Erythroblast (primary cell): ENCODE measurements at regions not wholly inside any gene's neighbourhood (a gene's known extent, or its start where the extent isn't known, plus 50 kb on each side); places are given as distances from the start of the nearest gene placed in this dataset.

Experiments used
- GATA1 ChIP-seq: IDR thresholded peaks from 2 replicates; pipeline ENCODE4 v1.6.1; 2011; ENCODE audit warnings: low read depth, mild to moderate bottlenecking, control low read depth, low read length, moderate library complexity
- POLR2A ChIP-seq: IDR thresholded peaks from 2 replicates; pipeline ENCODE4 v1.6.1; 2011; ENCODE audit warnings: mild to moderate bottlenecking, low read length

DNA sequence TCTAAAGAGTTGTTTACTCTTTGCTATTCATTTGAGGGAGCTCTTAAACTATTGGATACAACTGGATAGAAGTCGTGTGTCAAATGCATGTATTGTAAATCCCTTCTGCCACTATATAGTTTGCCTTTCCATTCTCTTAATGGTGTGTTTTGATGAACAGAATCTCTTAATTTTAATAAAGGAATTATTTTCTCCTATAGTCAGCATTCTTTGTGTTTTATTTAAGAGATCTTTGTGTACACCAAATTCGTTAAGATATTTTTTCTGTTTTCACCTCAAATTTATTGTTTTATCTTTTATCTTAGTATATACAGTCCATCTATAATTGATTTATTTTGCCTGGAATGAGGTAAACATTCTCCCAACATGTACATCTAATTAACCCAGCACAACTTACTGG, 551.5 kb upstream of the AGTR1 start:
- TF ChIP-seq POLR2A (no peak), GATA1 (no peak)
